ENCODE measurements at regions not wholly inside any gene's neighbourhood (a gene's known extent, or its start where the extent isn't known, plus 50 kb on each side); places are given as distances from the start of the nearest gene placed in this dataset.

- intact Hi-C loops (cut with DNase I, micrococcal nuclease): no loop called here
- no peak for TF ChIP-seq CTCF (IDR thresholded peaks at IDR 0.05)
- no peak overlapping the region for H3K4me3 ChIP-seq (ENCODE audit: low read length)
- H3K27me3 ChIP-seq (ENCODE audit: control insufficient read depth in 1 of 2, insufficient read depth in 2 of 2, low read length in 2 of 2): no peaks in the 10 kb centered on the region
- H3K36me3 ChIP-seq (ENCODE audit: insufficient read depth, low read length): no peaks in the 10 kb centered on the region
- no peaks in the 10 kb centered on the region for H3K9me3 Mint-ChIP-seq
- H3K4me1 Mint-ChIP-seq (ENCODE audit: low read depth): no peaks in the 10 kb centered on the region
- no peak for DNase-seq
- no peaks in the 10 kb centered on the region for H3K4me1 ChIP-seq (ENCODE audit: insufficient read depth, low read length)
- ATAC-seq (ENCODE audit: poor library complexity): no peak
- H3K27ac ChIP-seq (ENCODE audit: low read depth in 1 of 2, low read length in 2 of 2): no peak overlapping the region
- no peaks in the 10 kb centered on the region for H3K9me3 ChIP-seq (ENCODE audit: control insufficient read depth in 1 of 2, insufficient read depth in 1 of 2, low read length in 2 of 2)
- H3K4me3 Mint-ChIP-seq: no peak overlapping the region
- H3K27me3 Mint-ChIP-seq: no peaks in the 10 kb centered on the region
- CTCF ChIA-PET: no interaction called here
- POLR2A ChIA-PET: interaction anchor here (0.7 kb wide), 1 partner anchor 1198 kb away, joined by 3 read pairs; no protein-coding TSS in a partner anchor
- no peak overlapping the region for H3K27ac Mint-ChIP-seq
- no peaks in the 10 kb centered on the region for H3K36me3 Mint-ChIP-seq (ENCODE audit: low read depth)
These were observed 96.4 kb upstream of the DDIT4L start for GRCh38 chr4:100286636-100287035.

GRCh38 chr4:100285121-100285520 lies 94.9 kb upstream of the DDIT4L start:
- Histone ChIP-seq H3K27ac (ENCODE audit: low read depth in 1 of 2, low read length in 2 of 2) (no peak overlapping the region), H3K4me3 (ENCODE audit: low read length) (no peak overlapping the region), H3K36me3 (ENCODE audit: insufficient read depth, low read length) (no peaks in the 10 kb centered on the region), H3K4me1 (ENCODE audit: insufficient read depth, low read length) (no peaks in the 10 kb centered on the region), H3K27me3 (ENCODE audit: control insufficient read depth in 1 of 2, insufficient read depth in 2 of 2, low read length in 2 of 2) (no peaks in the 10 kb centered on the region), H3K9me3 (ENCODE audit: control insufficient read depth in 1 of 2, insufficient read depth in 1 of 2, low read length in 2 of 2) (no peaks in the 10 kb centered on the region)
- no peaks in the 10 kb centered on the region for H3K36me3 Mint-ChIP-seq (ENCODE audit: low read depth)
- no peak overlapping the region for H3K4me3 Mint-ChIP-seq
- no peak for ATAC-seq (ENCODE audit: poor library complexity)
- ChIA-PET CTCF (no interaction called here), POLR2A (no interaction called here)
- no peaks in the 10 kb centered on the region for H3K4me1 Mint-ChIP-seq (ENCODE audit: low read depth)
- H3K27ac Mint-ChIP-seq: no peak overlapping the region
- H3K27me3 Mint-ChIP-seq: no peaks in the 10 kb centered on the region
- TF ChIP-seq CTCF (IDR thresholded peaks at IDR 0.05): no peak
- H3K9me3 Mint-ChIP-seq: no peaks in the 10 kb centered on the region
- intact Hi-C loops (cut with DNase I, micrococcal nuclease): no loop called here
- no peak for DNase-seq

GRCh38 chr4:100284129-100284880 lies 94.0 kb upstream of the DDIT4L start:
- no peak overlapping the region for H3K4me3 Mint-ChIP-seq
- CTCF ChIA-PET: no interaction called here
- no peaks in the 10 kb centered on the region for H3K36me3 Mint-ChIP-seq (ENCODE audit: low read depth)
- no peaks in the 10 kb centered on the region for H3K4me1 ChIP-seq (ENCODE audit: insufficient read depth, low read length)
- H3K27ac ChIP-seq (ENCODE audit: low read depth in 1 of 2, low read length in 2 of 2): no peak overlapping the region
- H3K27ac Mint-ChIP-seq: no peak overlapping the region
- POLR2A ChIA-PET: no interaction called here
- TF ChIP-seq CTCF (IDR thresholded peaks at IDR 0.05): no peak
- no peaks in the 10 kb centered on the region for H3K9me3 ChIP-seq (ENCODE audit: control insufficient read depth in 1 of 2, insufficient read depth in 1 of 2, low read length in 2 of 2)
- no peaks in the 10 kb centered on the region for H3K9me3 Mint-ChIP-seq
- H3K4me3 ChIP-seq (ENCODE audit: low read length): no peak overlapping the region
- no peaks in the 10 kb centered on the region for H3K27me3 ChIP-seq (ENCODE audit: control insufficient read depth in 1 of 2, insufficient read depth in 2 of 2, low read length in 2 of 2)
- no peaks in the 10 kb centered on the region for H3K27me3 Mint-ChIP-seq
- intact Hi-C loops (cut with DNase I, micrococcal nuclease): no loop called here
- H3K4me1 Mint-ChIP-seq (ENCODE audit: low read depth): no peaks in the 10 kb centered on the region
- ATAC-seq (ENCODE audit: poor library complexity): no peak
- no peak for DNase-seq
- H3K36me3 ChIP-seq (ENCODE audit: insufficient read depth, low read length): no peaks in the 10 kb centered on the region

Measured in CD4-positive, alpha-beta T cell (primary cell).